Dermis blood vessel endothelial cell (primary cell): ENCODE measurements at regions not wholly inside any gene's neighbourhood (a gene's known extent, or its start where the extent isn't known, plus 50 kb on each side); places are given as distances from the start of the nearest gene placed in this dataset.

Source experiments
- DNase-seq: peaks from one replicate; pipeline ENCODE4 v3.0.0; 2010

DNA sequence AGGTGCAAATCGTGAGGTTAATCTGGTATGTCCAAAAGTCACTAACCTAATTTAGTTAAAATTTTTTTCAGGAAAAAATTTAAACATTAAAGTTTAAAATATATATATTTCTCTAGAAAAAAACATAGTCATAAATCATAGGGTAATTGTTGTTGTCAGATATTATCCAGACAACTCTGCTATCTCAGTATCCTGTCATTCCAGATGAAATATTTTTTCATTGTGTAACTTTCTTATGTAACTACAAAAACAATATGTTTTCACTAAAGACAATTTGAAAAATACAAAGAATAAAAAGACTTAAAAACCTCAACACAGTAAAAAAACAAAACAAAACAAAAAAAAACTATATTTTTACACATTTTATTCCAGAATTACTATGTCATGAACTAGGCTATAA lies 57.6 kb downstream of the TENT5A start:
- no peak for DNase-seq

DNA sequence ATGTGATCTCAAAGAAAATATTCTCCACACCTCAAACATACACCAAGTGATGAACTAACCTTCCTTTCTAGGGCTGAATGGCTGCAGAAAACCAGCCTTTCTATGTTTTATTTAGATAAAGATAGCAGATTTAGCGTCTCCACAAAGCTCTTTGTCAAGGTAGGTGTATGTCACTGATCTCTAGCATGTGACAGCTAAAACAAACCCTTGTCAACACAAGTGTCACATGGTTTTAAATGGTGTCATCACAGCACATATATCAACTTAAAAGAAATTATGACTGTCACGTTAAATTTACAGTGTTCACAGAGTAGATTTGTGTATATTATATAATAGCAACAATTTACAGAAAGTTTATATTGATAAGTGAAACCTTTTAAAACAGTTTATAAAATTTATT lies 58.3 kb downstream of the TENT5A start:
- DNase-seq = no peak

DNA sequence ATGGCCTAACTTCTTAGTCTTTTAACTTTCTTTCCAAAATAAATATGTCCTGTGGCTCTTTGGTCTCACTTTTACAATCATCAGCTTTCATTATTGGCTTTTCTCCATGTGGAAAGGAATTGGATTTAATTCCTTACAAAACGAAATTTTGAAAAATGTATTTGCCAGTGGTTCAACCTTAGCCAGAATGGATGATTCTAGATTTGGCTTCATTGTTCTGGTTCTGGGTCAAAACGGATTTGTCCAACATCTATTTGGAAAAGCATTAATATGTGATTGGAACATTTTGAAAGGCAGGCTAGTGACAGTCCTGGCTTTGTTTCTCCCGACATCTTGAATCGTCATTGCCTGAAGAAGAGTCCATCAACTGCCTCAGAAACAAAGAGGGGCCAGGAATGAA lies 59.2 kb downstream of the TENT5A start:
- DNase-seq = no peak

DNA sequence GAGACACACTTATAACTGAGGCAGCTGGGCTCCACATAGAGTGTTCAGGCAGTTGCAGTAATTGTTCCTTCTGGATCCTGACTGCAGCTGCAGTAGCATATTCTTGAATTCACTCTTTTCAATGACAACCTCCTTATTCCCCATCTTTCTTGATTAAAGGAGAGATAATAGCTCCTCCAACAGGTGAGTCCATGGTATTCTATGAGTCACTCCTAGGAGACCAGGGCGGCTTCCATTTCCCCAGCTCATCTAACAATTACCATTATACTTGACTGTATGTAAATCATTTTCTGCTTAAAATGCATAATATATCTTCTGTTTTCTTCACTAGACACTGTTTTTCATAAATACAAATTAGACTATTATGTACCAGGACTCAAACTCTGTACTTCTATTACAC lies 62.4 kb downstream of the TENT5A start:
- DNase-seq = no peak

DNA sequence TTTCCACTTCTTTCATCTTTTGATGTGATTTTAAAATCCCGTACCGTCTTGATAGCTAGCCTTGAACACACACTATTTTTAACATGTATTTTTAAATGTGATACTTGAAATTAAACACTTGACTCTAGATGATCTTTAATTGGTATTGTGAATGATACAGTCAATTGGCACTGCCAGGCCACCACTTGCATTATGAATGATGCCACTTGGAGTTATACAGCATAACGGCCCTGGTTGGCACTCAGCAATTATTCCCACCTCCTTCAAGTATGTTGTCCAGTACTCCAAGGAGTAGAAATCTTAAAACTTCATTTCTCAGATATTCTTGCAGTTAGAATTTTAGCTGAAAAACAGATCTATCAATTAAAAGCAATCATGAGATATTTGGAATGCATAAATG lies 62.9 kb downstream of the TENT5A start:
- DNase-seq = no peak

DNA sequence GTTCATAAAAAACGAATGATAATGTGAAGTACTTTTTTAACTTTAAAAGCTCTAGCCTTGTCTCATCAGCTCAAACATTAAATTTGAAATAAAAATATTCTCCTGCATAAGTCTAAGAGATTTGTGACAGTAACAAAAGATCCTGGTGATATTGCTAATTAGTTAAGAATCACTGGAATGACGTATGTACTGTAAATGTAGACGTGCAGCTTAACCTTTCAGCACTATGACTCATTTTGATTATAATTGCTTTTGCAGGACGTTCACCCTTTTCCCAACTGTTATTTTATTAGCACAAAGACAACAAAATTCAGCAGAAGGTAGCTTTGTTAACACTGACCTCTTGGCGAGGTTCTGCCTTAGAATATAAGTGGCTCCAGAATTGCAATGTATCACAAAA lies 68.6 kb downstream of the TENT5A start:
- no peak for DNase-seq

DNA sequence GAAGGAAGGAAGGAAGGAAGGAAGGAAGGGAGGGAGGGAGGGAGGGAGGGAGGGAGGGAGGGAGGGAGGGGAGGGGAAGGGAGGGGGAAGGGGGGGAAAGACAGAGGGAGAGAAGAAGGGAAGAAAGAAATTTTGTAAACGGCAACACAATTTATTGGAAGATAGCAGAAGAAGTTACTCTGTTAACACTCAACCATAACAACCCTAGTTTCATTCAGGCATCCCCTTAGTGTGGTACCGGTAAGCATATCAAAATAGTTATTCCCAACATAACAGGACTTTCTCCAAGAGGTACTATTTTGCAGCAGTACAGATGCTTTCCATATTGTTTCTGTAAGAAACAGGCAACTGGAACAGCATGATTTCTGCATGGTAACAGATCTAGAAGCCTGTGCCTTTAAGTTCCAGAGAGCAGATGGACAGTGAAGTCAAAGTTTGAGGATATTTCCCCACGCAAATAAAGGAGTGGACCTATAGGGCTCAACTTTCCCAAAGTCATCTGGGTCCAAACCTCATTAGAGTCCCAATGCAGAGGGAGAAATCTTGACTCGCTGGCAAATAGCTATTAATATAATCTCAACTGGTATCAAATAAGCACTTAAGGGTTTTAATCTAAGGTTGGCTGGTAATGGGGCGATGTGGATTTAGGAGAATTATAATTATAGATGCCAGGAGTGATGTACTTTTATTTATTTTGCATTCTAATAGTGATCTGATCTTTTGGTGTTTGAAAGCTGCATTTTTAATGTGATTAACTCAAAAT lies 69.4 kb downstream of the TENT5A start:
- no peak for DNase-seq

DNA sequence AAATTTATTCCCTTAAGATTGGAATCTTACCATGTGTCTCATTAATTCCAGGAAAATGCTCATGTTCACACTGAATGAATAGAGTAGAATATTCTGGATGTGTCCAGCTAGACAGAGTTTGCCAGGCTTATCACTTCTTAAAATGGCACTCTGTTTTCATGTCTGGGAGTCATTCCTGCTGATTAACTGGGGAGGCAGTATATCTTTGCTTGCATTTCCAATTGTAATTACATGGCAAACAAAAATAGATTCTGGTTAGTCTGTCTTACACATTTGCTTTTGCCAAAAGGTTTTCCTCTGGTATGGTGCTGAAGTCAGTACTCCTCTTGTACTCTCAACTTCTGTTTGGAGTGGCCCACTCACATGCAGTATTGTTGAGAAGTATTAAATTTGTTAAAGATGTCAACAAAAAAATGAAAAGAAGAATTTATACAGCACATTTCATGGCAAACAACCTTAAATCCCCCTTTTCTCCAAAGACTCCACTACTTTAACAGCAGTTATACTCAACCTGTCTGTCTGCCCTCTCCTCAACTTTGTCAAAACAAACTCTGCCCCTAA lies 70.2 kb downstream of the TENT5A start:
- no peak for DNase-seq

DNA sequence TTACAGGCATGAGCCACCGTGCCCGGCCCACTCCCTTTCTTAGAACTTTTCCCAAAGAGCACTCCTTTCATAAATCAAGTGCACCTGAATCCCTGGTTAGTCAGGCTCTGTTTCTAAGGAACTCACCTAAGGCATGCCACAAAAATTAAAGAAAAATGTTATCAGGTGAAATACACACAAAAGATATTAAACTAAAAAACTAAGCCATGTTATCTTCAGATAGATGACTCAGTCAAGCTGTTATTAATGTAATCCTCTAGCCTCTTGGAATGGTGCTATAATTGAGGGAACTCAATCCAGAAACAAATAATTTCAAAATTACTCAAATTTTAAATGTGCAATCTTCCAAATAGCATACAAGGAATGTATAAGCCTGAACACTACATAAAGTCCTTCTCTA lies 83.0 kb downstream of the TENT5A start:
- DNase-seq = no peak

DNA sequence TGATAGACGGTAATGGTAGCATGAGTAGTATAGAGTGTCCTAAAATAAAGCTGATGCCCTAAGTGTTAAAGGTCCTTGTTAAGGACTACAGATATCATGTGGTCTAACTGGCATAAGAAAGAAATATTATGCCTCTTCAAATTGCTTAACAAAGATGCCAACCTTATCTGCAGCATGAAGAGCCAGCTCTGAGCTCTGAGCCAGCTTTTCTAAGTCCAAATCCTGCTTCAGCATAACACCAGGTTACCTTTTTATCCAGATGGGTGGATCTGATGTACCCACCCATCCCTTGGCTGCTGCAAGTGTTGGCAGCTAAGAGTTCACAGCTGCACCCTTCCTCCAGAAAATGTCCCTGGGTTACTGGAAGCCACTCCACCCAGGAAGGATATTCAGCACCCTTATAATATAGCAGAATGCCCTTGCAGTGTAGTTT lies 83.8 kb downstream of the TENT5A start:
- no peak for DNase-seq

DNA sequence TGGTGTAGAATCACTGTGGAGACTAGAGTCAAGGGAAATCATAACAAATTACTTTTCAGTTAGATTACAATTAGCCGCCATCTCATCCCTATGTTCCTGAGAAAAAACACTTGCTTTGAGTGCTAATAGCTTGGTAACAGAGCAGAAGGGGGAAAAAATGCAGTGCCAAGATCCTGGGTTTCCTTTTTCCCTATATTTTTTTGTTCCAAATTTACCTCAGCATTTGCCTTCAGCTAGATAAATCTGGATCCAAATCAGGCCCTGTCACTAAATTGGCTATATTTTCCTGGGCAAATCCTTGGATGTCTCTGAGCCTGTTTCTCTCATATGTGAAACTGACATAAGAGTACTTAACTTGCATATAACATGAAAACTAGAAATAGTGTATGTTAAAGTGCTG lies 86.0 kb downstream of the TENT5A start:
- no peak for DNase-seq

DNA sequence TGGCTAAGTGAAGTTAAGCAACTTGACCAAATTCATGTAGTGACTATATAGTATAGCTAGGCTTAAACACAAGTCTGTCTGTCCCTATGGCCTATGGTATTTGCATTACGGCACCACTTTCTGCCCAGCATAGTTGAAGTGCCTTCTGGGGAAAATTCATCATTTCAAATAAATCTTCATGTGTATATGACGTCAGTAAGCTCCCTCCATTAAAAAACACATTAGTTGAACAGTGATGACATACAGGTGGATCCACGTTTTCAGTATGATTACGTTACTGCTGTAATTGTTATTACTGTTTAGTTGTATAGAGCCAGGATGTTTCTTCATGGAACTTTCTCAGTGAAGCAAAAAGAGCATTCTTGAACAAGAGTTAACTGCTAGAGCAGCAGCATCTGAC lies 96.2 kb downstream of the TENT5A start:
- DNase-seq = no peak

DNA sequence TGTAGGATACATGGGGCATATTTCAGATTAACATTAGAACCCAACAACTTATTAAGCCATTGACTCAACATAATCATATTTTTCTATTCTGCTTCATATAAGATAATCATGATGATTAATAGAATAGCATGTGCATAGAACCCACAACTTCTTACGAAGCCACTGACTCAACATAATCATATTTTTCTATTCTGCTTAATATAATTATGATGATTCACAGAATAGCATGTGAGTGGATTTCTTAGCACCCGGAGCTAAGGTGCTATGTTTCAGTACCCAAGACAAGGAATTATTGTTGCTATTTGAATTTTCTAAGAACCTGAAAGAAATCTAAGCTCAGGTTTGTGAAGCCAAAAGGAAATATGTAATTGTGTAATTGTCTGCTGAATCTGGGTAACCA lies 96.8 kb downstream of the TENT5A start:
- no peak for DNase-seq

DNA sequence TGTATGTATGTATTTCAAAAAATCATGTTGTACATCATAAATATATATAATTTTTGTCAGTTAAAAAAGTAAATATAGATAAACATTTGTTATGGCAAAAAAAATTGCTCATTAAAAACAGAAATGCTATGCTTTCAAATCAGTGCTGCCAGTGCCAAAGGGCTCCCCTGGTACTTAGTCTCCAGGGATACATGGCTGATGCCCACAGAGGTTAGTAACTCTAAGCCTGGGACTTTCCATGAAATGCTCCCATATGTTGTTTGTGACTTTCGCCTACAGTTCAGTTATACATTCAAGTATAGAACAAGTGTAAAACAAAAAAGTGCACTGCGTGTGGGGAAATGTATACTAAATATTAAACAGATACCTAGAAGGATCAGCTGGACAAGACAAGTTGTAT lies 104.0 kb downstream of the TENT5A start:
- no peak for DNase-seq

DNA sequence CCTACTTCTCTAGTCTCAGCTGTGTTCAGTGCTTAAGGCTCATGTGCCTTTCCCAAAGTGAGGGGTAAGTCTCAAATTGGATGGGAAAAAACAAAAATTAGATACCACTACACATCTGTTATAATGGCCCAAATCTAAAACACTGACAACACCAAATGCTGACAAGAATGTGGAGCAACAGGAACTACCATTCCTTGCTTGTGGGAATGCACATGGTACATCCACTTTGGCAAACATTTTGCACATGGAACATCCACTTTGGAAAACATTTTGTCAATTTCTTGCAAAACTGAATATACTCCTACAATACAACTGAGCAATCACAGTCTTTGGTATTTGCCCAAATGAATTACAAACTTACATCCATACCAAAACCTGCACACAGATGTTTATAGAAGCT lies 109.3 kb downstream of the TENT5A start:
- no peak for DNase-seq

DNA sequence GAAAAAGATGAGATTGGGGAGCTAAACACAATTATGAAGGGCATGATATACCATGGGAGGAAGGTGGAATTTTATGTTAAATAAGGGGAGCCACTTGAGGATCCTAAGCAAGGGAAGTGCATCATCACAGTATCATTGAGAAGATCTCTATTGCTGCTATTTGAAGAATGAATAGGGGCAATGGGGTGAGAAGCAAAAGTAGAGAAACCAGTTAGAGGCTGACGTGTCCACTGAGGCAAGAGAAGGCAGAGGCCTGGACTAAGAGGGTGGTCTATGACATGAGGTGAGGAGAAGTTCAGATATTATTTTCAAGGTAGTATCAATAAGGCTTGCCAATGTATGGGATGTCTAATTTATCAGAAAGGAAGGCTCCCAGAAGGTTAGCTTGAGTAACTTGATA lies 111.6 kb downstream of the TENT5A start:
- DNase-seq = no peak

DNA sequence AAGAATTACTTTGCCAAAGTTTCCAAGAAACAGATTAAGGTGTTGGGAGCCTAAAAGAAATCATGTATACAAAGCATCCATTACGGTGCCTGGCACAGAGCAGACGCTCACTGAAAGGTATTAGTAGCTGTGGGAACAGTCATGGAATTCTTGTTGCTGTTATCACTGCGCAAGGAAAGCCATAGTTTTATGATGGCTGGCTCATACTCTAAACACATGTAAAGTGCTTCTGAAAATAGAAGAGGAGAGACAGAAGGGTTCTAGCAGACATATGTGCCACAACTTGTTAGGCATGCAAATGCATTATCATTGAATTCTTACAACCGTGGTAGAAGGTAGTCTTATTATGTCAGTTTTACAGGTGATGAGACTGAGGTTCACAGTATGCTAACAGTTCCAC lies 112.4 kb downstream of the TENT5A start:
- no peak for DNase-seq

DNA sequence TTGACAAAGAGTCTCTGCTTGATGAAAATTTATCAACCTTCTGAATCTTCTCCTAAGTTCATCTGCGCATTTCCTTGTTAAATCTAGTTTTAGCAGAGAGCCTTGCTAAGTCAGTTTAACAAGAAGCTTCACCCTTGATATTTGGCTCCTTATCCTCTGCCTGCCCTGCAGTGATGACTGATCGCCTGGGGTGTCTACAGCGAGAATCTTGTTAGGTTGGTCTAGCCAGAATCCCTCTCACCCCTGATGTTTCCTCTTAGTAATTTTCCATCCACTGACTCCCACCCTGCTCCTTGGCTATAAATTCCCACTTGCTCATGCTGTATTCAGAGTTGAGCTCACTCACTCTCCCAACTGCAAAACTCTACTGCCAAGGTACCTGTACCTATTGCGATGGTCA lies 114.1 kb downstream of the TENT5A start:
- DNase-seq = no peak

DNA sequence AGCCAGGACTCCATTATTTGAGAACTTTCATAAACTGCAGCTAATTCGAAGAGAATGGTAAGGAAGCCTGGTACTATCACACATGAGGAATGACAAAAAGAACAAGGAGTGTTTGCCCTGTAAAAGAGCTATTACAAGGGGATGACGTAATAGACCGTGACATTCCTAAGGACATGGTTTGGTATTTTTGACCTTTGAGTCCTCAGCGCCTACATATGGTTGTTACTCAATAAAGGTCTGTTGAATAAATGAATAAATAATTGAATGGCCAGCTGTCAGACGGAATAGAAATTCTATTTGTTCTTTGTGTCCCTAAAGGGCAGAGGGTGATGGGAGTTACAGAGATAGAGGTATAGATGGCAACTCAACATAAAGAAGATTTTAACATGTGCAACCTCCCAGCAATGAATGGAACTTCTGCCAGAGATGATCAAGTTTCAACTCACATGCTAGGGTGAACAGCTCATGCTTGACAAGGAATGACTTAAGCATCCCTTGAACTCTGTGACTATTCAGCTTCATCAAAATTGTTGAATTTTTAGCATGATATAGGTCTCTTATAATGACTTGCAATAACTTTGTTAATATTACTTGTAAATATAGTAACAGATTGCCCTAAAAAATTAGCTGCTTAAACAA lies 115.4 kb downstream of the TENT5A start:
- DNase-seq = no peak

DNA sequence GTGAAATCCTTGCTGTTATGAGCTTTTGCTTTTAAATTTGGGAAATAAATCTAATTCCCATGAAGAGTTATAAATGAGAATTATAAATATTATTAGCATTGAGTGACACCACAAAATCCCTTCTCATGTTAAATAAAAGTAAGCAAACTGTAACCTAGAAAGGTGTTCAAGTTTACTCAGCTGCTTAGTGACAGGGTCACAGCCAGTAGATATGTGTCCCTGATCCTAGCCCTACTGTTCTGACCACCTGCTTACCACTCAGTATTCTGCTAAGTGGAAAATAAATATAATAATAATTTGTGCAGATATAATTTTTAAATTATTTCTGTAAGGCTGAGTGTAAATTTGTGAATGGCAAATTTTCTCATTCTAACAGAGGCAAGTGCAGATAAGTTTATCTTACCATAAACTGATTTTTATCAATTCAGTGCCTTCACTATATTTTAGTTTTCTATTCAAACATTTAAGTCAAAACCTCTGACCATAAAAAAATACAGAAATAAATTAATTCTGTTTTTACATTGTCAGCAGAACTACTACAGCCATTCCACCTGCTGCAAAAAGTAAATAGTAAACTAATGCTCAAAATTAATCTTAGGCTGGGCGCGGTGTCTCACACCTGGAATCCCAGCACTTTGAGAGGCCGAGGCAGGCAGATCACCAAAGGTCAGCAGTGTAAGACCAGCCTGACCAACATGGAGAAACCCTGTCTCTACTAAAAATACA lies 118.2 kb downstream of the TENT5A start:
- DNase-seq = no peak

DNA sequence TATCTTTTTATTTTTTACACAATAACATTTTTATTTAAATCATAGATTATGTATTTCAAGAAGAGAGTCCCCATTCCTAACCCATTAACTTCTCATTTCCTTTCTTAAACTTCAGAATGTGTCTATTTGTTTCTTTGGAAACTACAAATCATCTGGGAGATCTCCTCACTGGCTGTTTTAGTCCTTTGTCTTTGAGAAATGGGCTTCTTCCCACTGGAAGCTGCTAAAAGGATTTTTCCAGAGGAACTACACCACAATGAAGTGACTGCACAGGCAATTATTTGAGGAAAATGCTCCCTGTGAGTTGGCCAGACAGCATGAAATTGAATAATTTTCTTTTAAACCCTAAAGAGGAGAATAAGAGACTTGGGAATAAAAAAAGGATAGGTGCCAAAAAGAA lies 119.1 kb downstream of the TENT5A start:
- DNase-seq = no peak

DNA sequence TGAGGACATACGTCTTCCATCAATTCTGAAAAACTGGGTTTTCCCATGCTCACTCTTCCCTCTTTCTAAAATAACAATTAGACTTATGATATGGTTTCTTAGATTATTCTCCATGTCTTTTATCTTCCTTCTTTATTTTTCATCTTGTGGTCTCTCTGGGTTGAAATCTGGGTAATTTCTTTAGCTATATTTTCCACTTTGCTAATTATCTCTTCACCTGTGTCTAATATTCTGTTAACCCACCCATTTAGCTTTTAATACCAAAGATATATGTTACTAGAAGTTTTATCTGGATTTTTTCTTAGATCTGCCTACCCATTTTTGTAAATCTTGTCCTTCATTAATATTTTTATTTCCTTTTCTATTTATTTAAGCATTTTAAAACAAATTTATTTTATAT lies 121.8 kb downstream of the TENT5A start:
- no peak for DNase-seq

DNA sequence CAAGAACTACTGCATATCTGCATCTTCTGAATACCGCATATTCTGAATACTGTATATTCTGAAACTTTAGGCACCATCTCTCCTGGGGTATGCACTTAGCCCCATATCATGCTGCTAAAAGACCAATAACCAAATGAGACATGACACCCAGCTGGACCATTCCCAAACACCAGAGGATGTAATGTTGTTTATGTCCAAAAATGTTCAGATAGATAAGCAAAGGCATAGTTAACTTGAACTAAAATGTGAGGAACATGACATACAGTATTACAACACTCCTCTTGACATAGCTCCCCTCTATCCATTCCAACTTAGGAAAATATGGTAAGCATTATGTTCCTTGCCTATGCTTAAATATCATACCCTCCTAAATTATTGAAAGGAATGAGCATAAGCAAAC lies 127.3 kb downstream of the TENT5A start:
- DNase-seq = no peak

DNA sequence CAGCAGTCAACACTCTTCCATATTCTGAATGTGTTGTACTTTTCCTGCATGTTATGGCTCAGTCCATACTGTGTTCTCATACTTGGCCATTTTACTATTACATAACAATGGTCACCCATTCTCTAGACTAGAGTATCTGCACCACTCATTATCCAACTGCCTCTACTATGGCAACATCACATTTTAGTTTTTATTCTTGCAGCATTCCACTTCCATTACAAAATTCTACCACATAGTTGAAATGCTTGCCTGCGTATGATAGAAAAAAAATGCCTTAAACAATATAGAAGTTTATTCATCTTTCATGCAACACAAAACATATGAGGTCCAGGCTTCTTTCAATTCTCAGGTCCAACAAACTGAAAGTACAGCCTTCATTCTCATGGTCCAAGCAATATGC lies 128.0 kb downstream of the TENT5A start:
- no peak for DNase-seq
